COLO668 (cell line): ENCODE measurements at regions not wholly inside any gene's neighbourhood (a gene's known extent, or its start where the extent isn't known, plus 50 kb on each side); places are given as distances from the start of the nearest gene placed in this dataset.
"Not testable (repeated sequence)": the region's sequence is repeated elsewhere in the genome, so short reads cannot be mapped to it uniquely, and the experiment has no call there.

Experiments used
- DNase-seq: peaks from one replicate; lab custom pipeline; 2025; ENCODE audit not compliant: unreplicated experiment; lab: John Stamatoyannopoulos, UW

- no peak for DNase-seq
These were observed 113.7 kb downstream of the WNT7A start for GRCh38 chr3:13766128-13766527.

GRCh38 chr3:13764161-13764560, 115.7 kb downstream of the WNT7A start:
- no peak for DNase-seq

- no peak for DNase-seq
These were observed 117.0 kb downstream of the WNT7A start for GRCh38 chr3:13762906-13763305.

GRCh38 chr3:13750731-13751130, 129.1 kb downstream of the WNT7A start:
- no peak for DNase-seq

- DNase-seq: no peak
These were observed 129.7 kb downstream of the WNT7A start for GRCh38 chr3:13750215-13750614.

GRCh38 chr3:13749063-13749764, 130.7 kb downstream of the WNT7A start:
- DNase-seq: no peak

GRCh38 chr3:13748276-13748879, 131.5 kb downstream of the WNT7A start:
- DNase-seq: no peak

GRCh38 chr3:13747627-13748026, 132.2 kb downstream of the WNT7A start:
- DNase-seq: no peak

- DNase-seq: no peak
These were observed 133.5 kb downstream of the WNT7A start for GRCh38 chr3:13746385-13746784.

- DNase-seq: no peak
These were observed 134.2 kb downstream of the WNT7A start for GRCh38 chr3:13745636-13746035.

- DNase-seq: no peak
These were observed 139.1 kb downstream of the WNT7A start for GRCh38 chr3:13740795-13741194.

- not testable (repeated sequence) for DNase-seq
These were observed 146.1 kb downstream of the WNT7A start for GRCh38 chr3:13733726-13734125.

GRCh38 chr3:13728487-13728886, 151.4 kb downstream of the WNT7A start:
- DNase-seq: no peak

GRCh38 chr3:13727890-13728289, 152.0 kb downstream of the WNT7A start:
- no peak for DNase-seq

- DNase-seq: no peak
These were observed 156.1 kb downstream of the WNT7A start for GRCh38 chr3:13723676-13724207.

- no peak for DNase-seq
These were observed 157.7 kb downstream of the WNT7A start for GRCh38 chr3:13722178-13722577.

GRCh38 chr3:13718436-13718835, 161.4 kb downstream of the WNT7A start:
- no peak for DNase-seq

- DNase-seq: no peak
These were observed 161.9 kb downstream of the WNT7A start for GRCh38 chr3:13718000-13718399.

- DNase-seq: no peak
These were observed 162.5 kb downstream of the WNT7A start for GRCh38 chr3:13717222-13717895.

GRCh38 chr3:13716540-13717221, 163.2 kb downstream of the WNT7A start:
- DNase-seq: no peak

GRCh38 chr3:13715961-13716360, 163.9 kb downstream of the WNT7A start:
- DNase-seq: no peak
